ENCODE measurements at regions not wholly inside any gene's neighbourhood (a gene's known extent, or its start where the extent isn't known, plus 50 kb on each side); places are given as distances from the start of the nearest gene placed in this dataset.
"Not testable (repeated sequence)": the region's sequence is repeated elsewhere in the genome, so short reads cannot be mapped to it uniquely, and the experiment has no call there.

GRCh38 chr7:131942287-131943150 lies 386.1 kb upstream of the PODXL start:
- no peaks in the 10 kb centered on the region for H4K20me1 ChIP-seq (ENCODE audit: insufficient read depth)
- H3K4me1 ChIP-seq (ENCODE audit: low read depth, poor library complexity, severe bottlenecking) = no peaks in the 10 kb centered on the region
- H3K27ac ChIP-seq = no peak overlapping the region
- H3K27me3 ChIP-seq (ENCODE audit: insufficient read depth, low read depth) = no peaks in the 10 kb centered on the region
- no peak overlapping the region for H3K4me2 ChIP-seq
- no peak overlapping the region for H3K9ac ChIP-seq
- no peak for TF ChIP-seq CTCF (conservative IDR thresholded peaks at IDR 0.05; ENCODE audit: low read depth, low read length)
- no peak overlapping the region for H2AFZ ChIP-seq (ENCODE audit: low read depth)
- H3K4me3 ChIP-seq (IDR thresholded peaks at IDR 0.05; ENCODE audit: insufficient read depth, low read depth, low read length) = no peak overlapping the region
- H3K79me2 ChIP-seq (ENCODE audit: insufficient read depth, low read depth) = no peaks in the 10 kb centered on the region
- H3K36me3 ChIP-seq (ENCODE audit: insufficient read depth) = no peaks in the 10 kb centered on the region

- TF ChIP-seq CTCF (conservative IDR thresholded peaks at IDR 0.05; ENCODE audit: low read depth, low read length) = no peak
- Histone ChIP-seq H3K4me3 (IDR thresholded peaks at IDR 0.05; ENCODE audit: insufficient read depth, low read depth, low read length) (no peak overlapping the region), H3K79me2 (ENCODE audit: insufficient read depth, low read depth) (no peaks in the 10 kb centered on the region), H3K4me2 (no peak overlapping the region), H4K20me1 (ENCODE audit: insufficient read depth) (no peaks in the 10 kb centered on the region), H3K9ac (no peak overlapping the region), H3K27me3 (ENCODE audit: insufficient read depth, low read depth) (no peaks in the 10 kb centered on the region), H3K4me1 (ENCODE audit: low read depth, poor library complexity, severe bottlenecking) (no peaks in the 10 kb centered on the region), H3K36me3 (ENCODE audit: insufficient read depth) (no peaks in the 10 kb centered on the region), H2AFZ (ENCODE audit: low read depth) (no peak overlapping the region), H3K27ac (no peak overlapping the region)
Measured at GRCh38 chr7:131941291-131941690, 384.9 kb upstream of the PODXL start.

GRCh38 chr7:131940621-131941165 lies 384.3 kb upstream of the PODXL start:
- no peaks in the 10 kb centered on the region for H3K27me3 ChIP-seq (ENCODE audit: insufficient read depth, low read depth)
- H3K9ac ChIP-seq = no peak overlapping the region
- H3K79me2 ChIP-seq (ENCODE audit: insufficient read depth, low read depth) = no peaks in the 10 kb centered on the region

GRCh38 chr7:131938788-131939187 lies 382.4 kb upstream of the PODXL start:
- not testable (repeated sequence) for H3K4me1 ChIP-seq (ENCODE audit: low read depth, poor library complexity, severe bottlenecking); H3K79me2 ChIP-seq (ENCODE audit: insufficient read depth, low read depth); H3K36me3 ChIP-seq (ENCODE audit: insufficient read depth); H3K27ac ChIP-seq; H3K9ac ChIP-seq; H3K4me2 ChIP-seq; H2AFZ ChIP-seq (ENCODE audit: low read depth); H3K4me3 ChIP-seq (IDR thresholded peaks at IDR 0.05; ENCODE audit: insufficient read depth, low read depth, low read length); H3K27me3 ChIP-seq (ENCODE audit: insufficient read depth, low read depth); H4K20me1 ChIP-seq (ENCODE audit: insufficient read depth)

More at GRCh38 chr7:131940621-131941165, 384.3 kb upstream of the PODXL start:
- Histone ChIP-seq H3K36me3 (ENCODE audit: insufficient read depth) (no peaks in the 10 kb centered on the region), H3K4me2 (no peak overlapping the region), H3K4me1 (ENCODE audit: low read depth, poor library complexity, severe bottlenecking) (no peaks in the 10 kb centered on the region), H3K4me3 (IDR thresholded peaks at IDR 0.05; ENCODE audit: insufficient read depth, low read depth, low read length) (no peak overlapping the region), H4K20me1 (ENCODE audit: insufficient read depth) (no peaks in the 10 kb centered on the region), H2AFZ (ENCODE audit: low read depth) (no peak overlapping the region), H3K27ac (no peak overlapping the region)
- TF ChIP-seq CTCF (conservative IDR thresholded peaks at IDR 0.05; ENCODE audit: low read depth, low read length) = no peak

GRCh38 chr7:131937868-131938267 lies 381.4 kb upstream of the PODXL start:
- no peaks in the 10 kb centered on the region for H3K4me1 ChIP-seq (ENCODE audit: low read depth, poor library complexity, severe bottlenecking)
- no peak overlapping the region for H2AFZ ChIP-seq (ENCODE audit: low read depth)
- H3K4me3 ChIP-seq (IDR thresholded peaks at IDR 0.05; ENCODE audit: insufficient read depth, low read depth, low read length) = no peak overlapping the region
- no peaks in the 10 kb centered on the region for H3K27me3 ChIP-seq (ENCODE audit: insufficient read depth, low read depth)
- no peak overlapping the region for H3K9ac ChIP-seq
- H3K36me3 ChIP-seq (ENCODE audit: insufficient read depth) = no peaks in the 10 kb centered on the region
- no peak for TF ChIP-seq CTCF (conservative IDR thresholded peaks at IDR 0.05; ENCODE audit: low read depth, low read length)
- no peaks in the 10 kb centered on the region for H3K79me2 ChIP-seq (ENCODE audit: insufficient read depth, low read depth)
- no peak overlapping the region for H3K27ac ChIP-seq
- H3K4me2 ChIP-seq = no peak overlapping the region
- no peaks in the 10 kb centered on the region for H4K20me1 ChIP-seq (ENCODE audit: insufficient read depth)
